Psoas muscle (tissue), 7 donors: ENCODE measurements at regions not wholly inside any gene's neighbourhood (a gene's known extent, or its start where the extent isn't known, plus 50 kb on each side); places are given as distances from the start of the nearest gene placed in this dataset.
A peak's percentile ranks its signal among the peaks of the same experiment; 100 is the strongest.

ENCODE experiments used
- ATAC-seq, 4 donors: fragments of 200-7000 bp; cut with Tn5 transposase; one replicate each; pipeline ENCODE4 v1.9.1; 2020; ENCODE audit warnings: moderate library complexity in 3 of 4, mild to moderate bottlenecking in 2 of 4
- DNase-seq, 2 donors: peaks; one replicate each; pipeline ENCODE4 v3.0.0-alpha.2; 2020
- H3K27ac ChIP-seq: fragments of 200-600 bp; one replicate; pipeline ENCODE4 v1.8.0; 2022
- H3K27me3 ChIP-seq, 3 donors: fragments of 200-600 bp in 1 of 3; one replicate each; pipeline versions ENCODE4 v1.6.1 to v1.8.0; 2013 to 2022; ENCODE audit warnings: low read length in 2 of 3, mild to moderate bottlenecking in 2 of 3, moderate library complexity in 1 of 3; ENCODE audit not compliant: insufficient read depth in 3 of 3
- H3K36me3 ChIP-seq, 2 donors: fragments of 200-600 bp in 1 of 2; one replicate each; pipeline versions ENCODE4 v1.6.1 to v1.8.0; 2013 to 2022; ENCODE audit warnings: low read depth in 1 of 2, mild to moderate bottlenecking in 1 of 2, moderate library complexity in 1 of 2; ENCODE audit not compliant: insufficient read depth in 1 of 2
- H3K4me1 ChIP-seq: fragments of 200-600 bp; one replicate; pipeline ENCODE4 v1.8.0; 2022
- H3K4me3 ChIP-seq: fragments of 200-600 bp; one replicate; pipeline ENCODE4 v1.8.0; 2022; ENCODE audit warnings: mild to moderate bottlenecking
- H3K9me3 ChIP-seq: fragments of 200-600 bp; one replicate; pipeline ENCODE4 v1.8.0; 2022
- WGBS, 3 donors: extraction: QIAGEN DNeasy Blood & Tissue Kit; methylation state at CpG; one replicate each; pipeline versions ENCODE4 v1.1.6 to v1.1.7; 2013; 5-methylcytosine and 5-hydroxymethylcytosine counted together
- intact Hi-C, 2 donors: fragments of 100-400 bp; cut with DNase I; formaldehyde crosslinking; loops; one replicate each; pipeline versions ENCODE4 v1.11.0 to v1.14.2; 2022
- TF ChIP-seq, protein P1 (sequence below): fragments of 200-600 bp; IDR thresholded peaks from one replicate; pipeline ENCODE4 v1.8.0; 2022; ENCODE audit warnings: antibody characterized with exemption
- donor health status: healthy with polysubstance abuse.
- donor health status: DM: no; HTN: no; CAD: no; lungs with moderate emphysema.
- donor health status: Bipolar disorder and iron deficiency.
- donor health status: healthy.
- donor health status: DM: yes; HTN: yes; CAD: no.
- donor health status: DM: no; HTN: no; CAD: no.
- donor health status: DM: yes; HTN: yes; CAD: no.

- DNase-seq (no peak), ATAC-seq (no peak)
- Histone ChIP-seq H3K4me1 (no peaks in the 10 kb centered on the region), H3K9me3 (no peaks in the 10 kb centered on the region), H3K4me3 (no peak overlapping the region), H3K27me3 (no peaks in the 10 kb centered on the region), H3K36me3 (no peaks in the 10 kb centered on the region), H3K27ac (no peak overlapping the region)
- TF ChIP-seq, protein P1, sequence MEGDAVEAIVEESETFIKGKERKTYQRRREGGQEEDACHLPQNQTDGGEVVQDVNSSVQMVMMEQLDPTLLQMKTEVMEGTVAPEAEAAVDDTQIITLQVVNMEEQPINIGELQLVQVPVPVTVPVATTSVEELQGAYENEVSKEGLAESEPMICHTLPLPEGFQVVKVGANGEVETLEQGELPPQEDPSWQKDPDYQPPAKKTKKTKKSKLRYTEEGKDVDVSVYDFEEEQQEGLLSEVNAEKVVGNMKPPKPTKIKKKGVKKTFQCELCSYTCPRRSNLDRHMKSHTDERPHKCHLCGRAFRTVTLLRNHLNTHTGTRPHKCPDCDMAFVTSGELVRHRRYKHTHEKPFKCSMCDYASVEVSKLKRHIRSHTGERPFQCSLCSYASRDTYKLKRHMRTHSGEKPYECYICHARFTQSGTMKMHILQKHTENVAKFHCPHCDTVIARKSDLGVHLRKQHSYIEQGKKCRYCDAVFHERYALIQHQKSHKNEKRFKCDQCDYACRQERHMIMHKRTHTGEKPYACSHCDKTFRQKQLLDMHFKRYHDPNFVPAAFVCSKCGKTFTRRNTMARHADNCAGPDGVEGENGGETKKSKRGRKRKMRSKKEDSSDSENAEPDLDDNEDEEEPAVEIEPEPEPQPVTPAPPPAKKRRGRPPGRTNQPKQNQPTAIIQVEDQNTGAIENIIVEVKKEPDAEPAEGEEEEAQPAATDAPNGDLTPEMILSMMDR: no peak
- intact Hi-C loops: loop anchor here (10.0 kb wide), 2 partner anchors 319 to 329 kb away; no protein-coding TSS in a partner anchor
- 67 to 75% (median 73%) methylated on average over 2 of the region's 2 CpGs for WGBS, 3 donors
Measured at GRCh38 chr3:79844176-79844575, 76.4 kb upstream of the ROBO1 start.

- DNase-seq (no peak), ATAC-seq (no peak)
- no peaks in the 10 kb centered on the region for H3K4me1 ChIP-seq
- H3K36me3 ChIP-seq: no peaks in the 10 kb centered on the region
- H3K4me3 ChIP-seq: no peak overlapping the region
- TF ChIP-seq, protein P1: no peak
- H3K27ac ChIP-seq: no peak overlapping the region
- no peaks in the 10 kb centered on the region for H3K9me3 ChIP-seq
- no peaks in the 10 kb centered on the region for H3K27me3 ChIP-seq
- intact Hi-C loops: loop anchor here (10.0 kb wide), 2 partner anchors 318 to 328 kb away; no protein-coding TSS in a partner anchor
Measured at GRCh38 chr3:79843180-79843579, 75.4 kb upstream of the ROBO1 start.

DNA sequence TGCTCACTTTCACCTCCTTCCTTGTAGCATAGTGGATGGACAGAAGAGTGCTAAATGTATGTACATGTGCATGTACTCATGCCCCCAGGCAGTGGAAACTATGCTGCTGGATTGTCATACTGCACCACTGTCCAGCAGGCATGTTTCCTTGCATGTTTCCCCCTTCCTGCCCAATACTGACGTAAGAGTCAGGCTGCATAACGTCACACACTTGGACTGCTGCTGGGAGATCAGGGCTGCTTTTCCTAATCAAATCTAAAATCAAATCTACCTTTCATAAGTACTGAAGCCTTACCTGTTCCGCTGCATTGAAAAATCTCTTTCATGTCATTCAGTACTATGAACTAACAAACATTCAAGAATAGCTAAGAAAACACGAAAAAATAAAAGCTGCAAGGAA is 67.9 kb upstream of the ROBO1 start:
- TF ChIP-seq, protein P1: no peak
- H3K36me3 ChIP-seq: no peaks in the 10 kb centered on the region
- no peaks in the 10 kb centered on the region for H3K9me3 ChIP-seq
- DNase-seq (no peak), ATAC-seq (no peak)
- intact Hi-C loops: no loop called here
- 62 to 68% (median 63%) methylated on average over 4 of the region's 4 CpGs for WGBS, 3 donors
- no peak overlapping the region for H3K27ac ChIP-seq
- no peaks in the 10 kb centered on the region for H3K4me1 ChIP-seq
- H3K4me3 ChIP-seq: no peak overlapping the region
- H3K27me3 ChIP-seq: no peaks in the 10 kb centered on the region

GRCh38 chr3:79824166-79824565 is 56.4 kb upstream of the ROBO1 start:
- Histone ChIP-seq H3K27me3 (no peaks in the 10 kb centered on the region), H3K4me1 (no peaks in the 10 kb centered on the region), H3K36me3 (no peaks in the 10 kb centered on the region), H3K4me3 (no peak overlapping the region), H3K9me3 (no peaks in the 10 kb centered on the region), H3K27ac (no peak overlapping the region)
- ATAC-seq (no peak), DNase-seq (peak in 1 of 2 donors; percentile 34)
- intact Hi-C loops: no loop called here
- TF ChIP-seq, protein P1: no peak
- WGBS, 3 donors: 74 to 89% (median 79%) methylated on average over 11 of the region's 11 CpGs

DNA sequence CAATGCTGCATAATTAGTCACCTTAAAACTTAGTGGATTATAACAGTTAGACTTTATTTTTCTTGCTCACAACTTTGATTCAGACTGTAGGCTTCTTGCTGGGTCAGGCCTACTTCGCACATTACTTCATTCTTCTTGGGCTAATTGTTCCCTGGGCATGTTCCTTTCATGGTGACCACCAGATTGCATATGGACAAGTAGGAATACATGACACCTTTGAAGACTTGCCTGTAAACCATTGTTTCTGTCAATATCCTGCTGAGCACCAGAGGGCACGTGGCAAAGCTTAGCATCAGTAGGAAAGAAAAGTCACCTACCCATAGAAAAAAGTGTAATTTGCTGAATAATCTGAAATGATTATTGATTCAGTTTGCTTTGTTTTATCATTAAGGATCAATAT is 54.3 kb upstream of the ROBO1 start:
- Histone ChIP-seq H3K9me3 (no peaks in the 10 kb centered on the region), H3K27ac (no peak overlapping the region), H3K36me3 (no peaks in the 10 kb centered on the region), H3K27me3 (no peaks in the 10 kb centered on the region), H3K4me3 (no peak overlapping the region), H3K4me1 (no peaks in the 10 kb centered on the region)
- WGBS, 3 donors: 62 to 82% (median 72%) methylated on average over 2 of the region's 2 CpGs
- TF ChIP-seq, protein P1: no peak
- DNase-seq (no peak), ATAC-seq (no peak)
- intact Hi-C loops: no loop called here
